Activated naive CD8-positive, alpha-beta T cell treated with anti-CD3 and anti-CD28 coated beads for 36 hours (primary cell): ENCODE measurements at regions not wholly inside any gene's neighbourhood (a gene's known extent, or its start where the extent isn't known, plus 50 kb on each side); places are given as distances from the start of the nearest gene placed in this dataset.
"Not testable (repeated sequence)": the region's sequence is repeated elsewhere in the genome, so short reads cannot be mapped to it uniquely, and the experiment has no call there.

Experiments
- DNase-seq: peaks from one replicate; pipeline ENCODE4 v3.0.0; 2021
- H3K27ac Mint-ChIP-seq: one replicate; pipeline ENCODE4 v1.8.0; 2022; ENCODE audit warnings: mild to moderate bottlenecking, moderate library complexity, mixed read lengths
- H3K27me3 Mint-ChIP-seq: one replicate; pipeline ENCODE4 v1.8.0; 2022; ENCODE audit warnings: mild to moderate bottlenecking, mixed read lengths
- H3K36me3 Mint-ChIP-seq: one replicate; pipeline ENCODE4 v1.8.0; 2021; ENCODE audit warnings: mild to moderate bottlenecking, mixed read lengths
- H3K4me1 Mint-ChIP-seq: one replicate; pipeline ENCODE4 v1.8.0; 2021; ENCODE audit warnings: mixed read lengths
- H3K4me3 Mint-ChIP-seq: one replicate; pipeline ENCODE4 v1.8.0; 2022; ENCODE audit warnings: mild to moderate bottlenecking, moderate library complexity, mixed read lengths
- H3K9me3 Mint-ChIP-seq: one replicate; pipeline ENCODE4 v1.8.0; 2022; ENCODE audit warnings: mixed read lengths

- Mint-ChIP-seq H3K4me1 (no peaks in the 10 kb centered on the region), H3K36me3 (no peaks in the 10 kb centered on the region), H3K4me3 (no peak overlapping the region), H3K27me3 (no peaks in the 10 kb centered on the region), H3K27ac (no peak overlapping the region), H3K9me3 (peaks cover 5% of the 10 kb centered on the region)
- DNase-seq, result no peak
Measured at GRCh38 chr12:83527810-83528209, 841.1 kb downstream of the TMTC2 start.

GRCh38 chr12:83515306-83516026 is 828.8 kb downstream of the TMTC2 start:
- Mint-ChIP-seq H3K27ac (no peak overlapping the region), H3K4me1 (no peaks in the 10 kb centered on the region), H3K4me3 (no peak overlapping the region), H3K27me3 (no peaks in the 10 kb centered on the region), H3K9me3 (no peaks in the 10 kb centered on the region), H3K36me3 (no peaks in the 10 kb centered on the region)
- DNase-seq, result no peak

GRCh38 chr12:83514372-83514771 is 827.7 kb downstream of the TMTC2 start:
- no peaks in the 10 kb centered on the region for H3K36me3 Mint-ChIP-seq
- DNase-seq, result no peak
- no peak overlapping the region for H3K4me3 Mint-ChIP-seq
- H3K9me3 Mint-ChIP-seq, result no peaks in the 10 kb centered on the region
- no peaks in the 10 kb centered on the region for H3K4me1 Mint-ChIP-seq
- H3K27me3 Mint-ChIP-seq, result no peaks in the 10 kb centered on the region
- no peak overlapping the region for H3K27ac Mint-ChIP-seq

GRCh38 chr12:83506841-83507240 is 820.1 kb downstream of the TMTC2 start:
- Mint-ChIP-seq H3K9me3 (peaks cover 2% of the 10 kb centered on the region), H3K4me3 (no peak overlapping the region), H3K4me1 (no peaks in the 10 kb centered on the region), H3K36me3 (no peaks in the 10 kb centered on the region), H3K27me3 (no peaks in the 10 kb centered on the region), H3K27ac (no peak overlapping the region)
- no peak for DNase-seq

DNA sequence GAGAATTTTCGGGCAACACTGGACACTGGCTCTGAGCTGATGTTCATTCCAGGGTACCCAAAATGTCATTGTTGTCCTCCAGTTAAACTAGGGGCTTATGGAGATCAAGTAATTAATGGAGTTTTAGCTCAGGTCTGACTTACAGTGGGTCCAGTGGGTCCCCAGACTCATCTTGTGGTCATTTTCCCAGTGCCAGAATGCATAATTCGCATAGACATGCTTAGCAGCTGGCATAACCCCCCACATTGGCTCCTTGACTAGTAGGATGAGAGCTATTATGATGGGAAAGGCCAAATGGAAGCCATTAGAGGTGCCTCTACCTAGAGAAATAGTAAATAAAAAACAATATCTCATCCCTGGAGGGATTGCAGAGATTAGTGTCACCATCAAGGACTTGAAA is 818.9 kb downstream of the TMTC2 start:
- no peak overlapping the region for H3K4me3 Mint-ChIP-seq
- no peaks in the 10 kb centered on the region for H3K36me3 Mint-ChIP-seq
- no peak for DNase-seq

GRCh38 chr12:83499894-83500293 is 813.2 kb downstream of the TMTC2 start:
- H3K9me3 Mint-ChIP-seq, H3K36me3 Mint-ChIP-seq, H3K4me1 Mint-ChIP-seq, DNase-seq, H3K4me3 Mint-ChIP-seq, H3K27ac Mint-ChIP-seq, H3K27me3 Mint-ChIP-seq: not testable (repeated sequence)

More for the DNA sequence above, 818.9 kb downstream of the TMTC2 start:
- H3K4me1 Mint-ChIP-seq, result no peaks in the 10 kb centered on the region
- H3K9me3 Mint-ChIP-seq, result peaks cover 4% of the 10 kb centered on the region
- no peaks in the 10 kb centered on the region for H3K27me3 Mint-ChIP-seq
- no peak overlapping the region for H3K27ac Mint-ChIP-seq

GRCh38 chr12:83477696-83478095 is 791.0 kb downstream of the TMTC2 start:
- H3K4me3 Mint-ChIP-seq, result no peak overlapping the region
- H3K27ac Mint-ChIP-seq, result no peak overlapping the region
- DNase-seq, result no peak
- no peaks in the 10 kb centered on the region for H3K4me1 Mint-ChIP-seq
- no peaks in the 10 kb centered on the region for H3K36me3 Mint-ChIP-seq
- H3K27me3 Mint-ChIP-seq, result no peaks in the 10 kb centered on the region
- H3K9me3 Mint-ChIP-seq, result no peaks in the 10 kb centered on the region

GRCh38 chr12:83476695-83477690 is 790.3 kb downstream of the TMTC2 start:
- Mint-ChIP-seq H3K4me3 (no peak overlapping the region), H3K27ac (no peak overlapping the region), H3K9me3 (no peaks in the 10 kb centered on the region), H3K36me3 (no peaks in the 10 kb centered on the region), H3K27me3 (no peaks in the 10 kb centered on the region), H3K4me1 (no peaks in the 10 kb centered on the region)
- DNase-seq, result no peak

DNA sequence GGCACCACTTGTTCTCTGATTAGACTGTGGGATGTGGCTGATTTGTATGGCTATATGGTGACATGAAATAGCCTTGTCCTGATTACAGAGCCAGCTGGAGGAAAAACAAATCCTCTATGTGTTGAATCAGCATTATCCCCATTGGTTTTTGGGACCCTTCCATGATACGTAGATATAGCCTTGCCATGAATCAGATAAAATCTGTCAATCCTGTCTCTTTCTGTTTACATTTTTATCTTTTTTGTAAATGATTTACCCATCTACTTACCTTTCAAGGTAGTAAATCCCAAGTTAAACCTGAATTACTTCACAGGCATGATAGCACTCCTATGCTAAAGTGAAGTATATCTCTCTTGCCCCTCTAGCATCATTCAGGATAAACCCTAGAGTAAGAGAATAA is 789.3 kb downstream of the TMTC2 start:
- no peaks in the 10 kb centered on the region for H3K4me1 Mint-ChIP-seq
- H3K9me3 Mint-ChIP-seq, result no peaks in the 10 kb centered on the region
- no peak overlapping the region for H3K4me3 Mint-ChIP-seq
- no peak for DNase-seq
- H3K36me3 Mint-ChIP-seq, result no peaks in the 10 kb centered on the region
- no peak overlapping the region for H3K27ac Mint-ChIP-seq
- no peaks in the 10 kb centered on the region for H3K27me3 Mint-ChIP-seq

DNA sequence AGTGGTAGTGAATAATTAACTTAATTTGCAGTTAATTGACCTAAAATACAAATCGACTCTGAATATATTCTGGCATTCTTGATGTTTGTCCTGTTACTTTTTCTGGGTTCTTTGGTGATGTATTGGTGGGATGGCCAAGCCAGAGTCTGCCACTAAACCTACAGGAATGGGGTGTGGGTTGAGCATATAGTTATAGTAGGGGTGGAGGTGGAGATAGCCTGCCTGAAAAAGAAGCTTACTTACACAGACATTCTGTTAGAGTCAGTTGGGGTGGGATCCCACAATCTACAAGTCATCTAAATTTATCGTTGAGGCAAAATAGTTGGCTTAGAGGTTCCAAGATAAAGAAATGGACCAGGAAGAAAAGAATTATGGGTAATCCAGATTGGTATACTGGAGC is 787.7 kb downstream of the TMTC2 start:
- H3K27me3 Mint-ChIP-seq, result no peaks in the 10 kb centered on the region
- no peaks in the 10 kb centered on the region for H3K9me3 Mint-ChIP-seq
- H3K4me1 Mint-ChIP-seq, result no peaks in the 10 kb centered on the region
- H3K27ac Mint-ChIP-seq, result no peak overlapping the region
- no peak overlapping the region for H3K4me3 Mint-ChIP-seq
- H3K36me3 Mint-ChIP-seq, result no peaks in the 10 kb centered on the region
- DNase-seq, result no peak

DNA sequence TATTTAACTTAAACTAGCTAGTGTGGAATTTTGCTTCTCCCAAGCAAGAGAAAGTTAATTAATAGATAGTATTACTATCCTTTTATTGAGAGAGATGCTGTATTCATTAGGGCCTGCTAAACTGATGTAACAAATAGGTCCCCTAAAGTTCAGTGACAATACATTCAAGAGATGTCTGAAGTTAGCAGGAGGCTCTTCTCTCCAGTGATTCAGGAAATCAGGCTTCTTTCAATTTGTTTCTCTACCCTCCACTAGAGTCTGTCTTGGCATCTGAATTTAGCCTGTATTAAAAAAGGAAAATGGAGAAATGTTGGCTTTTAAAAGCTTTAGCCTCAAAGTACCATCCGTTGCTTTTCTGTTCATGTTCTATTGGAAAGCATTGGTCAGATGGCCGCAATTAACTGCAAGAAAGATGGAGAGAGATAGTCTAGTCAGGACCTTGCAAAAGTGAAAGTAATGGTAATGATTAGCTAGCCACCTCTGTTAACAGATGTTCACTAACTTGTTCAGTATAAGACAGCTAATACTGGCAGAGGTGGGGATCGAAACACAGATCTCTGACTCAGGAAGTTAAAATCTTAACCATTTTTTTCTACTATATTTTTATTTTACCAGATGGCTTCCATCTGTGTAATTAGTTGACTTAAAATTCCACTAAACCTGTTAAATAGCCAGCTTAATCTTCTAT is 786.8 kb downstream of the TMTC2 start:
- no peak for DNase-seq
- H3K36me3 Mint-ChIP-seq, result no peaks in the 10 kb centered on the region
- no peaks in the 10 kb centered on the region for H3K27me3 Mint-ChIP-seq
- no peak overlapping the region for H3K27ac Mint-ChIP-seq
- H3K4me1 Mint-ChIP-seq, result no peaks in the 10 kb centered on the region
- H3K4me3 Mint-ChIP-seq, result no peak overlapping the region
- H3K9me3 Mint-ChIP-seq, result no peaks in the 10 kb centered on the region

- no peaks in the 10 kb centered on the region for H3K36me3 Mint-ChIP-seq
- H3K4me3 Mint-ChIP-seq, result no peak overlapping the region
- H3K4me1 Mint-ChIP-seq, result no peaks in the 10 kb centered on the region
- H3K27me3 Mint-ChIP-seq, result no peaks in the 10 kb centered on the region
- no peak for DNase-seq
- H3K9me3 Mint-ChIP-seq, result no peaks in the 10 kb centered on the region
- H3K27ac Mint-ChIP-seq, result no peak overlapping the region
Measured at GRCh38 chr12:83472772-83473171, 786.1 kb downstream of the TMTC2 start.

- Mint-ChIP-seq H3K9me3 (no peaks in the 10 kb centered on the region), H3K27ac (no peak overlapping the region), H3K36me3 (no peaks in the 10 kb centered on the region), H3K27me3 (no peaks in the 10 kb centered on the region), H3K4me1 (no peaks in the 10 kb centered on the region), H3K4me3 (no peak overlapping the region)
- DNase-seq, result no peak
Measured at GRCh38 chr12:83472350-83472749, 785.6 kb downstream of the TMTC2 start.

DNA sequence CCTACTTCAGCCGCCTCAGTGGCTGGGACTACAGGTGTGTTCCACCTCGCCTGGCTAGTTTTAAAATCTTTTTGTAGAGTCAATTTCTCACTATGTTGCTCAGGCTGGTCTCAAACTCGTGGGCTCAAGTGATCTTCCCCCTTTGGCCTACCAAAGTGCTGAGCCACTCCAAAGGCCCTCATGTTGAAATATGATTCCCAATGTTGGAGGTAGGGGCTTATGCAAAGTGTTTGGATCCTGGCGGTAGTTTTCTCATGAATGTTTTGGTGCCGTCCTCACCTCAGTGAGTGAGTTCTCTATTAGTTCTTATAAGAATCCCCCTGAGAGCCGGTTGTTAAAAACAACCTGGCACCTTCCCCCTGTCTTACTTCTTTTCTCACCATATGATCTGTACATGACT is 784.6 kb downstream of the TMTC2 start:
- Mint-ChIP-seq H3K4me3 (no peak overlapping the region), H3K27me3 (no peaks in the 10 kb centered on the region), H3K27ac (no peak overlapping the region), H3K36me3 (no peaks in the 10 kb centered on the region), H3K9me3 (no peaks in the 10 kb centered on the region), H3K4me1 (no peaks in the 10 kb centered on the region)
- no peak for DNase-seq

DNA sequence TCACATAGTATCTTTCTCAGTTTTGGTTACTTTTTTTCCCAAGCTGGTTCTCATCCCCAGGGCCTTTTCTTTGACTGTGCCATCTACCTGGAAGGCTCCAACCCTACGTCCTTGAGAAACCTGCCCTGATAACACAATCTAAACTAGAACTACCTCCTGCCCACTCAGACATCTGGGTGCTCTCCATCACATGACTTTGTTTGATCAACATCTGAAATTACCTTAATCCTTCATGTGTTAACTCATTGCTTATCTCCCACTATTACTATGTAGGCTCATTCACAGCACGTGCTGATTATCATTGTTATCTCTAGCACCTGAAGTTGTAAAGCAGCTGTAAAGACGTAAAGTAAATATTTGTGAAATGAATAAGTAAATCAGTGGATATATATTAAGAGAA is 784.0 kb downstream of the TMTC2 start:
- Mint-ChIP-seq H3K4me1 (no peaks in the 10 kb centered on the region), H3K4me3 (no peak overlapping the region), H3K36me3 (no peaks in the 10 kb centered on the region), H3K27ac (no peak overlapping the region), H3K9me3 (no peaks in the 10 kb centered on the region), H3K27me3 (no peaks in the 10 kb centered on the region)
- DNase-seq, result no peak
